HEK293 (cell line): ENCODE measurements at regions not wholly inside any gene's neighbourhood (a gene's known extent, or its start where the extent isn't known, plus 50 kb on each side); places are given as distances from the start of the nearest gene placed in this dataset.

Source experiments
- CTCF ChIA-PET: fragments of 350-600 bp; formaldehyde crosslinking; extraction: SDS; loops from one replicate; lab custom pipeline; 2021; ENCODE audit warnings: antibody characterized with exemption; lab: Yijun Ruan, JAX
- POLR2A ChIA-PET: fragments of 300-600 bp; formaldehyde crosslinking; extraction: SDS; loops from one replicate; lab custom pipeline; 2020; ENCODE audit warnings: antibody characterized with exemption, inconsistent platforms; lab: Yijun Ruan, JAX
- H3K27ac ChIP-seq: fragments of 200-500 bp; sonication (Bioruptor generic); 2 replicates; pipeline ENCODE4 v1.5.1; 2014; ENCODE audit warnings: low read depth, low read length, control low read depth, inconsistent platforms; ENCODE audit errors: extremely low read depth
- H3K36me3 ChIP-seq, 2 experiments: fragments of 200-500 bp in 1 of 2; sonication (Bioruptor generic) in 1 of 2; 1 replicate in 1 of 2; 2 replicates in 1 of 2; pipeline ENCODE4 v1.5.1; 2014 to 2017; ENCODE audit warnings: inconsistent platforms in 2 of 2, low read length in 2 of 2; ENCODE audit not compliant: control insufficient read depth in 2 of 2, insufficient read depth in 1 of 2
- H3K4me1 ChIP-seq: fragments of 200-500 bp; sonication (Bioruptor generic); 2 replicates; pipeline ENCODE4 v1.5.1; 2014; ENCODE audit warnings: mild to moderate bottlenecking, low read length, inconsistent platforms; ENCODE audit not compliant: control insufficient read depth, insufficient read depth
- H3K4me3 ChIP-seq: 2 replicates; pipeline ENCODE4 v1.5.1; 2011; ENCODE audit warnings: low read depth, mild to moderate bottlenecking, control low read depth, low read length, moderate library complexity
- H3K9me3 ChIP-seq: fragments of 200-500 bp; sonication (Bioruptor generic); 2 replicates; pipeline ENCODE4 v1.5.1; 2014; ENCODE audit warnings: low read depth, low read length, inconsistent platforms; ENCODE audit not compliant: control insufficient read depth, insufficient read depth
- BCL11B ChIP-seq: fragments of 450-650 bp; formaldehyde crosslinking; IDR thresholded peaks from 2 replicates; pipeline ENCODE4 v1.5.1; 2016; ENCODE audit warnings: low read depth, missing biosample characterization, missing genetic modification characterization
- EGR2 ChIP-seq: fragments of 450-650 bp; formaldehyde crosslinking; IDR thresholded peaks from 2 replicates; pipeline ENCODE4 v1.5.1; 2016; ENCODE audit warnings: low read depth, missing biosample characterization, missing genetic modification characterization
- GFI1B ChIP-seq: fragments of 450-650 bp; formaldehyde crosslinking; IDR thresholded peaks from 2 replicates; pipeline ENCODE4 v1.5.1; 2016; ENCODE audit warnings: missing biosample characterization, missing genetic modification characterization
- HOXC10 ChIP-seq: sonication (generic); formaldehyde crosslinking; IDR thresholded peaks from 2 replicates; pipeline ENCODE4 v1.8.1; 2023; ENCODE audit warnings: mild to moderate bottlenecking, missing genetic modification reagents
- MYNN ChIP-seq: fragments of 450-650 bp; formaldehyde crosslinking; IDR thresholded peaks from 2 replicates; pipeline ENCODE4 v1.5.1; 2016; ENCODE audit warnings: missing biosample characterization, missing genetic modification characterization, borderline replicate concordance
- PRDM2 ChIP-seq: fragments of 450-650 bp; formaldehyde crosslinking; IDR thresholded peaks from 2 replicates; pipeline ENCODE4 v1.5.1; 2016; ENCODE audit warnings: missing biosample characterization, missing genetic modification characterization, borderline replicate concordance
- REPIN1 ChIP-seq: fragments of 450-650 bp; formaldehyde crosslinking; IDR thresholded peaks from 2 replicates; pipeline ENCODE4 v1.5.1; 2017; ENCODE audit warnings: missing biosample characterization, missing genetic modification characterization, low read depth
- SALL2 ChIP-seq: fragments of 450-650 bp; formaldehyde crosslinking; IDR thresholded peaks from 2 replicates; pipeline ENCODE4 v1.5.0; 2017; ENCODE audit warnings: missing biosample characterization, mild to moderate bottlenecking, missing genetic modification characterization, borderline replicate concordance
- TCF7L2 ChIP-seq: IDR thresholded peaks from 2 replicates; pipeline ENCODE4 v1.6.1; 2011; ENCODE audit warnings: low read depth, mild to moderate bottlenecking, inconsistent platforms, low read length, moderate library complexity, borderline replicate concordance
- YY2 ChIP-seq: fragments of 450-650 bp; formaldehyde crosslinking; IDR thresholded peaks from 2 replicates; pipeline ENCODE4 v1.5.1; 2016; ENCODE audit warnings: missing biosample characterization, missing genetic modification characterization
- ZBTB10 ChIP-seq: fragments of 450-650 bp; formaldehyde crosslinking; IDR thresholded peaks from 2 replicates; pipeline ENCODE4 v1.5.1; 2016; ENCODE audit warnings: missing biosample characterization, missing genetic modification characterization
- ZFP3 ChIP-seq: fragments of 450-650 bp; formaldehyde crosslinking; IDR thresholded peaks from 2 replicates; pipeline ENCODE4 v1.5.1; 2016; ENCODE audit warnings: low read depth, missing biosample characterization, missing genetic modification characterization
- ZNF132 ChIP-seq: fragments of 450-650 bp; formaldehyde crosslinking; IDR thresholded peaks from 2 replicates; pipeline ENCODE4 v1.5.1; 2017; ENCODE audit warnings: missing biosample characterization, missing genetic modification characterization, borderline replicate concordance
- ZNF202 ChIP-seq: fragments of 450-650 bp; formaldehyde crosslinking; IDR thresholded peaks from 2 replicates; pipeline ENCODE4 v1.5.1; 2016; ENCODE audit warnings: missing biosample characterization, missing genetic modification characterization, borderline replicate concordance
- ZNF223 ChIP-seq: fragments of 450-650 bp; formaldehyde crosslinking; IDR thresholded peaks from 2 replicates; pipeline ENCODE4 v1.5.1; 2016; ENCODE audit warnings: missing biosample characterization, missing genetic modification characterization
- ZNF37A ChIP-seq: fragments of 450-650 bp; IDR thresholded peaks from 2 replicates; pipeline ENCODE4 v1.5.1; 2018; ENCODE audit warnings: missing biosample characterization, missing genetic modification characterization
- ZNF391 ChIP-seq: fragments of 450-650 bp; formaldehyde crosslinking; IDR thresholded peaks from 2 replicates; pipeline ENCODE4 v1.5.1; 2016; ENCODE audit warnings: low read depth, missing biosample characterization, missing genetic modification characterization, borderline replicate concordance
- ZNF398 ChIP-seq: fragments of 450-650 bp; formaldehyde crosslinking; IDR thresholded peaks from 2 replicates; pipeline ENCODE4 v1.5.1; 2017; ENCODE audit warnings: missing biosample characterization, missing genetic modification characterization
- ZNF596 ChIP-seq: fragments of 450-650 bp; IDR thresholded peaks from 2 replicates; pipeline ENCODE4 v1.5.0; 2018; ENCODE audit warnings: missing biosample characterization, mild to moderate bottlenecking, missing genetic modification characterization, moderate library complexity
- ZNF664 ChIP-seq: fragments of 450-650 bp; formaldehyde crosslinking; IDR thresholded peaks from 2 replicates; pipeline ENCODE4 v1.5.1; 2016; ENCODE audit warnings: missing biosample characterization, missing genetic modification characterization
- ZNF785 ChIP-seq: fragments of 450-650 bp; formaldehyde crosslinking; IDR thresholded peaks from 2 replicates; pipeline ENCODE4 v1.5.1; 2016; ENCODE audit warnings: missing biosample characterization, missing genetic modification characterization
- ZSCAN30 ChIP-seq: fragments of 450-650 bp; IDR thresholded peaks from 2 replicates; pipeline ENCODE4 v1.5.1; 2018; ENCODE audit warnings: missing biosample characterization, mild to moderate bottlenecking, missing genetic modification characterization, moderate library complexity
- ZSCAN4 ChIP-seq: fragments of 450-650 bp; formaldehyde crosslinking; IDR thresholded peaks from 2 replicates; pipeline ENCODE4 v1.5.1; 2017; ENCODE audit warnings: missing biosample characterization, missing genetic modification characterization
- ZSCAN5A ChIP-seq: fragments of 450-650 bp; formaldehyde crosslinking; IDR thresholded peaks from 2 replicates; pipeline ENCODE4 v1.5.1; 2016; ENCODE audit warnings: missing biosample characterization, missing genetic modification characterization
- ZXDB ChIP-seq: fragments of 450-650 bp; formaldehyde crosslinking; IDR thresholded peaks from 2 replicates; pipeline ENCODE4 v1.5.1; 2016; ENCODE audit warnings: missing biosample characterization, missing genetic modification characterization

- POLR2A ChIA-PET, result no interaction called here
- CTCF ChIA-PET, result no interaction called here
- Histone ChIP-seq H3K4me3 (no peak overlapping the region), H3K27ac (no peak overlapping the region), H3K9me3 (no peaks in the 10 kb centered on the region), H3K36me3 (no peaks in the 10 kb centered on the region), H3K4me1 (no peaks in the 10 kb centered on the region)
- no peak for TF ChIP-seq ZSCAN4 (tag by site-specific recombination)
- TF ChIP-seq ZNF223, result no peak
- TF ChIP-seq BCL11B (tag by site-specific recombination), result no peak
- TF ChIP-seq TCF7L2, result no peak
- TF ChIP-seq ZFP3, result no peak
- TF ChIP-seq ZNF132, result no peak
- no peak for TF ChIP-seq ZNF398 (tag by site-specific recombination)
- no peak for TF ChIP-seq YY2 (tag by site-specific recombination)
- no peak for TF ChIP-seq ZNF37A
- TF ChIP-seq ZNF596 (tag by site-specific recombination), result no peak
- no peak for TF ChIP-seq GFI1B (tag by site-specific recombination)
- no peak for TF ChIP-seq PRDM2
- TF ChIP-seq ZNF664 (tag by site-specific recombination), result no peak
These were observed 603.2 kb upstream of the PKN2 start for GRCh38 chr1:88080875-88081274.

GRCh38 chr1:88088481-88088880 is 595.6 kb upstream of the PKN2 start:
- no peaks in the 10 kb centered on the region for H3K9me3 ChIP-seq
- H3K4me3 ChIP-seq, result no peak overlapping the region
- H3K27ac ChIP-seq, result no peak overlapping the region
- no peaks in the 10 kb centered on the region for H3K36me3 ChIP-seq
- POLR2A ChIA-PET, result no interaction called here
- CTCF ChIA-PET, result no interaction called here
- H3K4me1 ChIP-seq, result no peaks in the 10 kb centered on the region
- TF ChIP-seq SALL2, result no peak
- TF ChIP-seq EGR2 (tag by site-specific recombination), result no peak
- TF ChIP-seq ZNF391 (tag by site-specific recombination), result no peak
- no peak for TF ChIP-seq ZNF202 (tag by site-specific recombination)
- no peak for TF ChIP-seq ZSCAN5A
- no peak for TF ChIP-seq ZXDB
- no peak for TF ChIP-seq ZBTB10
- TF ChIP-seq ZNF785, result no peak
- TF ChIP-seq ZSCAN30 (tag by site-specific recombination), result no peak
- no peak for TF ChIP-seq MYNN (tag by site-specific recombination)
- TF ChIP-seq REPIN1, result no peak
- no peak for TF ChIP-seq HOXC10 (CRISPR knock-in tag)
- no peak for TF ChIP-seq ZNF37A
